Tibial nerve (tissue), 4 donors: ENCODE measurements at regions not wholly inside any gene's neighbourhood (a gene's known extent, or its start where the extent isn't known, plus 50 kb on each side); places are given as distances from the start of the nearest gene placed in this dataset.

Experiments used
- CTCF ChIP-seq, 5 experiments: fragments of 200-600 bp in 3 of 5; fragments of 450-650 bp in 2 of 5; sonication (generic) in 3 of 5; IDR thresholded peaks; one replicate each; pipeline ENCODE4 v1.5.1; 2016 to 2019; ENCODE audit warnings: antibody characterized with exemption in 5 of 5, mild to moderate bottlenecking in 3 of 5, moderate library complexity in 2 of 5
- EP300 ChIP-seq, 2 donors: sonication (generic); formaldehyde crosslinking; IDR thresholded peaks; one replicate each; pipeline ENCODE4 v1.6.1; 2017; ENCODE audit warnings: antibody characterized with exemption in 2 of 2, mild to moderate bottlenecking in 1 of 2
- POLR2A ChIP-seq, 2 donors: fragments of 450-650 bp; IDR thresholded peaks; one replicate each; pipeline ENCODE4 v1.6.1; 2017; ENCODE audit warnings: antibody characterized with exemption in 2 of 2, mild to moderate bottlenecking in 2 of 2, moderate library complexity in 2 of 2

- TF ChIP-seq POLR2A (IDR thresholded peaks at IDR 0.05), result no peak
- no peak for TF ChIP-seq CTCF (IDR thresholded peaks at IDR 0.05)
- no peak for TF ChIP-seq EP300 (IDR thresholded peaks at IDR 0.05)
Observed at GRCh38 chr5:97937846-97938245, 754.8 kb upstream of the RIOK2 start.
